ENCODE measurements at regions not wholly inside any gene's neighbourhood (a gene's known extent, or its start where the extent isn't known, plus 50 kb on each side); places are given as distances from the start of the nearest gene placed in this dataset.
A peak's percentile ranks its signal among the peaks of the same experiment; 100 is the strongest.

DNA sequence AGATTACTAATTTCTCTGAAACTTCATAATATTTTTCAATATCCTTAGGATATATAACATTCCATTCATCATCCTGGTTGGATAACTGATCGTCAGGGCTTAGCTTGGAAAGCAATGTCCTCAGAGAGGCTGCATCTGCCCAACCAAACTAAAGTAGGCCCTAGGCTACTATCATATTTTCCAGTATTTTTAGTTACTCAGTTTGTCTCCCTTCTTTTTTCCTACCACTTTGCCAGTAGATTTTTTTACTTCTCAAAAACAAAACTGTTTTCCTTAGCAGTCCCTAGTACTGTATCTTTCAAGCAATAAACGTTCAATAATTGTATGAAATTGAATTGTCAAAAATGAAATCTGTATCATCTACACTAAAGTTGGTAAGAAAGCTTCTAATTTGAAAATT is 452.0 kb downstream of the TFEC start (continued):
- TF ChIP-seq ZFP3 (tag by site-specific recombination; IDR thresholded peaks at IDR 0.05; ENCODE audit: low read depth) (no peak), ZNF777 (tag by site-specific recombination; IDR thresholded peaks at IDR 0.05; ENCODE audit: borderline replicate concordance) (no peak), ATF2 (tag by site-specific recombination; IDR thresholded peaks at IDR 0.05; ENCODE audit: low read depth) (no peak), ZNF239 (tag by site-specific recombination; IDR thresholded peaks at IDR 0.05) (no peak)

DNA sequence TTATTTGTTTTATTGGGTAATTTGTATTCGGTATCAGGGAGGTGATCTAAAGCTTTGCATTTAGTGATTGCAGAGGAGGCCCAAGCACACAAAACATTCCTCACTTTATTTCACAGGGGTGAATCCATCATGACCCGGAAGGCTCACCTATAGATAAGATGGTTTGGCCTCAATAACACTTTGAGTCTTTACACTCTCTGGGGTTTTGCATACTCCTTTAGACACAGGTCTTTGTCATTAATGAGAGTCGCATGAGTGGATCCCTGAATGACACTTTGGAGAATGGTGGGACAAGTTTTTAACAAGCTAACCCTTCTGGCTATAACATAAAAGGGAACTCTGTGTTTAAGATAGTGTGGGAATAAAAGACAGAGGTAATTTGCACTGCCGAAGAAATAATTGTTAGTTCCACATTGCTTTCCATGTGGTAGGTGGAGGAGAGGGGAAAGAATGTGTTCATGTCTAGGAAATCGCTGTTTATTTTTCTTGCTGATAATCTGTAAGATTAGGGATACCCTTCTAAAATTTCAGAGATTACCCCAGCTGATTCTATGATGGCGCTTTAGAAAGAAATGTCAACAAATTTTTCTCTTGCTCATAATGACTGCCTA is 455.8 kb downstream of the TFEC start:
- TF ChIP-seq SP7 (tag by site-specific recombination; IDR thresholded peaks at IDR 0.05) (peak; percentile 92), ZSCAN23 (tag by site-specific recombination; IDR thresholded peaks at IDR 0.05) (no peak), PRDM10 (tag by site-specific recombination; IDR thresholded peaks at IDR 0.05) (peak; percentile 61), BCL6B (tag by site-specific recombination; IDR thresholded peaks at IDR 0.05) (peak; percentile 67), WT1 (tag by site-specific recombination; IDR thresholded peaks at IDR 0.05) (no peak)
- H3K36me3 ChIP-seq (ENCODE audit: control insufficient read depth in 2 of 2, insufficient read depth in 1 of 2, low read length in 2 of 2), result no peaks in the 10 kb centered on the region
- no peak overlapping the region for H3K27ac ChIP-seq (ENCODE audit: extremely low read depth, low read depth, low read length)
- ChIA-PET CTCF (interaction anchor here (1.0 to 1.1 kb wide), 2 partner anchors 277 to 549 kb away, joined by 3 read pairs; no protein-coding TSS in a partner anchor), POLR2A (no interaction called here)
- H3K4me3 ChIP-seq (ENCODE audit: low read depth, low read length), result no peak overlapping the region
- 0 out of 2 replicates have a peak, but pooled peaks cover 2% of the 10 kb centered on the region for H3K4me1 ChIP-seq (ENCODE audit: control insufficient read depth, insufficient read depth, low read length)
- H3K9me3 ChIP-seq (ENCODE audit: control insufficient read depth, insufficient read depth, low read depth, low read length), result no peaks in the 10 kb centered on the region

- H3K27ac ChIP-seq (ENCODE audit: extremely low read depth, low read depth, low read length), result no peak overlapping the region
- TF ChIP-seq ZNF610 (tag by site-specific recombination; IDR thresholded peaks at IDR 0.05; ENCODE audit: borderline replicate concordance), result no peak
- TF ChIP-seq PRDM10 (tag by site-specific recombination; IDR thresholded peaks at IDR 0.05), result no peak
- no peak for TF ChIP-seq ZNF670 (tag by site-specific recombination; IDR thresholded peaks at IDR 0.05; ENCODE audit: low read depth)
- no peak for TF ChIP-seq ZNF701 (tag by site-specific recombination; IDR thresholded peaks at IDR 0.05)
- no peak for TF ChIP-seq BCL6B (tag by site-specific recombination; IDR thresholded peaks at IDR 0.05)
- no peak for TF ChIP-seq PATZ1 (tag by site-specific recombination; IDR thresholded peaks at IDR 0.05)
- TF ChIP-seq MYNN (tag by site-specific recombination; IDR thresholded peaks at IDR 0.05; ENCODE audit: borderline replicate concordance), result no peak
- no peak for TF ChIP-seq ZNF692 (tag by site-specific recombination; IDR thresholded peaks at IDR 0.05)
- no peak for TF ChIP-seq ZNF324 (tag by site-specific recombination; IDR thresholded peaks at IDR 0.05)
- ChIA-PET CTCF (no interaction called here), POLR2A (no interaction called here)
- H3K4me3 ChIP-seq (ENCODE audit: low read depth, low read length), result no peak overlapping the region
- no peaks in the 10 kb centered on the region for H3K36me3 ChIP-seq (ENCODE audit: control insufficient read depth in 2 of 2, insufficient read depth in 1 of 2, low read length in 2 of 2)
- no peaks in the 10 kb centered on the region for H3K9me3 ChIP-seq (ENCODE audit: control insufficient read depth, insufficient read depth, low read depth, low read length)
- H3K4me1 ChIP-seq (ENCODE audit: control insufficient read depth, insufficient read depth, low read length), result 0 out of 2 replicates have a peak, but pooled peaks cover 2% of the 10 kb centered on the region
Observed at GRCh38 chr7:115572111-115572510, 458.5 kb downstream of the TFEC start.
